IMR-90 (cell line): ENCODE measurements at regions not wholly inside any gene's neighbourhood (a gene's known extent, or its start where the extent isn't known, plus 50 kb on each side); places are given as distances from the start of the nearest gene placed in this dataset.

ENCODE experiments used
- ATAC-seq: fragments of 200-7000 bp; cut with Tn5 transposase; 2 replicates; pipeline ENCODE4 v1.9.1; 2020; ENCODE audit warnings: low read depth, mild to moderate bottlenecking, moderate library complexity
- BruUV-seq: library from RNA; stranded (reverse); fragments of 400-500 nt; replicated peaks from 2 replicates; lab custom pipeline; 2021; lab: Mats Ljungman, UMichigan
- CTCF ChIA-PET: fragments of 300-600 bp; formaldehyde crosslinking; extraction: SDS; loops from one replicate; lab custom pipeline; 2021; ENCODE audit warnings: antibody characterized with exemption; lab: Yijun Ruan, JAX
- POLR2A ChIA-PET: fragments of 300-600 bp; sonication (Branson Sonifier 250); formaldehyde crosslinking; loops from one replicate; lab custom pipeline; 2022; ENCODE audit warnings: antibody characterized with exemption; ENCODE audit not compliant: unreplicated experiment; lab: Charles Lee
- DNase-seq: peaks from one replicate; pipeline ENCODE4 v3.0.0; 2013
- H2AFZ ChIP-seq: replicated peaks from 2 replicates; pipeline ENCODE3; 2013; ENCODE audit warnings: low read length, mild to moderate bottlenecking; ENCODE audit not compliant: poor library complexity
- H2AK5ac ChIP-seq: 2 replicates; pipeline ENCODE4 v1.6.1; 2013; ENCODE audit warnings: low read depth, low read length, inconsistent platforms
- H2AK9ac ChIP-seq: replicated peaks from 2 replicates; pipeline ENCODE3; 2013; ENCODE audit warnings: mild to moderate bottlenecking, low read depth, low read length, moderate library complexity; ENCODE audit not compliant: poor library complexity
- H2BK120ac ChIP-seq: 2 replicates; pipeline ENCODE4 v1.6.1; 2013; ENCODE audit warnings: low read depth, low read length, inconsistent platforms
- H2BK15ac ChIP-seq: 3 replicates; pipeline ENCODE4 v1.6.1; 2013; ENCODE audit warnings: low read depth, low read length, inconsistent platforms
- H2BK20ac ChIP-seq: 2 replicates; pipeline ENCODE4 v1.6.1; 2013; ENCODE audit warnings: low read depth, mild to moderate bottlenecking, inconsistent platforms, low read length, moderate library complexity
- H2BK5ac ChIP-seq: 2 replicates; pipeline ENCODE4 v1.6.1; 2013; ENCODE audit warnings: mild to moderate bottlenecking, low read depth, low read length, inconsistent platforms; ENCODE audit not compliant: poor library complexity, severe bottlenecking
- H3K14ac ChIP-seq: replicated peaks from 2 replicates; pipeline ENCODE4 v1.6.1; 2013; ENCODE audit warnings: low read depth, low read length, inconsistent platforms
- H3K18ac ChIP-seq: 2 replicates; pipeline ENCODE4 v1.6.1; 2013; ENCODE audit warnings: low read depth, low read length, control low read depth
- H3K23ac ChIP-seq: 2 replicates; pipeline ENCODE4 v1.6.1; 2013; ENCODE audit warnings: low read depth, low read length, inconsistent platforms
- H3K27ac ChIP-seq: 2 replicates; pipeline ENCODE4 v1.5.1; 2013; ENCODE audit warnings: mild to moderate bottlenecking, control low read depth, low read length; ENCODE audit not compliant: insufficient read depth
- H3K27me3 ChIP-seq: 2 replicates; pipeline ENCODE4 v1.6.1; 2013; ENCODE audit warnings: low read length; ENCODE audit not compliant: control insufficient read depth, insufficient read depth
- H3K36me3 ChIP-seq: 2 replicates; pipeline ENCODE4 v1.6.1; 2013; ENCODE audit warnings: low read length, mixed read lengths; ENCODE audit not compliant: control insufficient read depth, insufficient read depth
- H3K4ac ChIP-seq: 2 replicates; pipeline ENCODE4 v1.6.1; 2013; ENCODE audit warnings: low read depth, low read length, inconsistent platforms
- H3K4me1 ChIP-seq: 2 replicates; pipeline ENCODE4 v1.6.1; 2013; ENCODE audit warnings: low read length, mixed read lengths; ENCODE audit not compliant: control insufficient read depth, insufficient read depth
- H3K4me2 ChIP-seq: 2 replicates; pipeline ENCODE4 v1.6.1; 2013; ENCODE audit warnings: low read depth, mild to moderate bottlenecking, control low read depth, low read length, moderate library complexity
- H3K4me3 ChIP-seq: 2 replicates; pipeline ENCODE4 v1.5.1; 2013; ENCODE audit warnings: low read depth, mild to moderate bottlenecking, control low read depth, low read length, moderate library complexity; ENCODE audit not compliant: insufficient read depth
- H3K56ac ChIP-seq: 2 replicates; pipeline ENCODE4 v1.6.1; 2013; ENCODE audit warnings: low read length, inconsistent platforms; ENCODE audit not compliant: insufficient read depth; ENCODE audit errors: extremely low read depth
- H3K79me1 ChIP-seq, 2 experiments: 2 replicates each; pipeline ENCODE4 v1.6.1; 2013; ENCODE audit warnings: low read length in 2 of 2, inconsistent platforms in 1 of 2, low read depth in 1 of 2
- H3K9ac ChIP-seq: 2 replicates; pipeline ENCODE4 v1.6.1; 2013; ENCODE audit warnings: low read depth, low read length, control low read depth
- H3K9me1 ChIP-seq: 2 replicates; pipeline ENCODE4 v1.6.1; 2013; ENCODE audit warnings: low read length, inconsistent platforms; ENCODE audit not compliant: insufficient read depth
- H3K9me3 ChIP-seq: 2 replicates; pipeline ENCODE4 v1.6.1; 2013; ENCODE audit warnings: low read length; ENCODE audit not compliant: control insufficient read depth, insufficient read depth
- H4K20me1 ChIP-seq: 2 replicates; pipeline ENCODE4 v1.6.1; 2013; ENCODE audit warnings: low read length, inconsistent platforms; ENCODE audit not compliant: insufficient read depth
- H4K5ac ChIP-seq: 2 replicates; pipeline ENCODE4 v1.6.1; 2013; ENCODE audit warnings: mild to moderate bottlenecking, low read depth, low read length, control low read depth
- H4K8ac ChIP-seq, 2 experiments: 2 replicates each; pipeline ENCODE4 v1.6.1; 2013; ENCODE audit warnings: low read depth in 2 of 2, low read length in 2 of 2, control low read depth in 1 of 2, inconsistent platforms in 1 of 2
- H4K91ac ChIP-seq: 2 replicates; pipeline ENCODE4 v1.6.1; 2013; ENCODE audit warnings: low read depth, low read length, inconsistent platforms; ENCODE audit not compliant: insufficient read depth
- BHLHE40 ChIP-seq: fragments of 150-350 bp; IDR thresholded peaks from 2 replicates; pipeline ENCODE4 v1.6.1; 2016; ENCODE audit warnings: mild to moderate bottlenecking, low read depth, low read length
- CEBPB ChIP-seq: IDR thresholded peaks from 2 replicates; pipeline ENCODE4 v1.6.1; 2012; ENCODE audit warnings: low read depth, low read length, improper control_type of control experiment
- CHD1 ChIP-seq: IDR thresholded peaks from 2 replicates; pipeline ENCODE4 v1.6.1; 2012; ENCODE audit warnings: low read depth, low read length, improper control_type of control experiment
- ELK1 ChIP-seq: fragments of 150-350 bp; IDR thresholded peaks from 2 replicates; pipeline ENCODE4 v1.6.1; 2016; ENCODE audit warnings: low read depth, mild to moderate bottlenecking, low read length, moderate library complexity, borderline replicate concordance
- FOS ChIP-seq: fragments of 150-350 bp; IDR thresholded peaks from 2 replicates; pipeline ENCODE4 v1.6.1; 2016; ENCODE audit warnings: low read depth, low read length
- MAFK ChIP-seq: IDR thresholded peaks from 2 replicates; pipeline ENCODE4 v1.6.1; 2012; ENCODE audit warnings: low read depth, low read length, improper control_type of control experiment
- MAZ ChIP-seq: IDR thresholded peaks from 2 replicates; pipeline ENCODE4 v1.6.1; 2012; ENCODE audit warnings: low read depth, mild to moderate bottlenecking, low read length, improper control_type of control experiment, moderate library complexity, borderline replicate concordance
- MXI1 ChIP-seq: IDR thresholded peaks from 2 replicates; pipeline ENCODE4 v1.6.1; 2012; ENCODE audit warnings: low read depth, mild to moderate bottlenecking, low read length, moderate library complexity, borderline replicate concordance
- NFE2L2 ChIP-seq: fragments of 150-350 bp; IDR thresholded peaks from 2 replicates; pipeline ENCODE4 v1.6.1; 2016; ENCODE audit warnings: low read depth, mild to moderate bottlenecking, low read length
- POLR2A ChIP-seq: IDR thresholded peaks from 2 replicates; pipeline ENCODE4 v1.6.1; 2012; ENCODE audit warnings: mild to moderate bottlenecking, low read depth, low read length
- RAD21 ChIP-seq: IDR thresholded peaks from 2 replicates; pipeline ENCODE4 v1.6.1; 2012; ENCODE audit warnings: low read length, improper control_type of control experiment
- RCOR1 ChIP-seq: IDR thresholded peaks from 2 replicates; pipeline ENCODE4 v1.6.1; 2012; ENCODE audit warnings: mild to moderate bottlenecking, low read length, improper control_type of control experiment; ENCODE audit not compliant: insufficient replicate concordance
- RFX5 ChIP-seq: IDR thresholded peaks from 2 replicates; pipeline ENCODE4 v1.8.0; 2012; ENCODE audit warnings: low read depth, mild to moderate bottlenecking, low read length, moderate library complexity
- SMC3 ChIP-seq: fragments of 150-350 bp; IDR thresholded peaks from 2 replicates; pipeline ENCODE4 v1.6.1; 2016; ENCODE audit warnings: low read depth, mild to moderate bottlenecking, antibody characterized with exemption, low read length, moderate library complexity
- WGBS, 2 experiments: methylation state at CpG; one replicate each; pipeline versions ENCODE4 v1.1.5 to v1.1.7; 2013; ENCODE audit warnings: missing lambda C conversion rate in 2 of 2; ENCODE audit not compliant: insufficient read length in 1 of 2; ENCODE audit errors: extremely low coverage in 2 of 2; 5-methylcytosine and 5-hydroxymethylcytosine counted together
- dilution Hi-C: fragments of 300-500 bp; cut with HindIII; formaldehyde crosslinking; loops from one replicate; pipeline ENCODE4 v1.14.3; 2018; ENCODE audit warnings: low sequenced_read_pairs; ENCODE audit not compliant: unreplicated experiment
- in situ Hi-C: fragments of 300-500 bp; cut with MboI; formaldehyde crosslinking; loops from 3 replicates; pipeline ENCODE4 v1.14.3; 2019; ENCODE audit warnings: low sequenced_read_pairs, inconsistent platforms, mixed read lengths
- intact Hi-C: fragments of 100-400 bp; cut with micrococcal nuclease; formaldehyde crosslinking; loops from 2 replicates; pipeline ENCODE4 v1.10.0; 2022
- TF ChIP-seq, protein P1 (sequence below): conservative IDR thresholded peaks from 2 replicates; pipeline ENCODE4 v1.5.1; 2012; ENCODE audit warnings: mild to moderate bottlenecking, low read depth, low read length, improper control_type of control experiment
- TF ChIP-seq, protein P2 (sequence below): fragments of 150-350 bp; IDR thresholded peaks from 2 replicates; pipeline ENCODE4 v1.6.1; 2017; ENCODE audit warnings: mild to moderate bottlenecking, antibody characterized with exemption, low read length, low read depth

GRCh38 chr16:11474617-11475291, 112.0 kb downstream of the LITAF start:
- no CpG with 5 or more reads among the region's 8 CpGs for WGBS, 2 experiments
- Histone ChIP-seq H3K36me3 (no peaks in the 10 kb centered on the region), H3K4me3 (no peak overlapping the region), H3K79me1 (no peaks in the 10 kb centered on the region), H3K27me3 (peaks cover 5% of the 10 kb centered on the region), H3K56ac (no peak overlapping the region), H4K91ac (no peak overlapping the region), H2BK20ac (no peak overlapping the region), H4K5ac (no peak overlapping the region), H3K9ac (no peak overlapping the region), H4K8ac (no peak overlapping the region), H2AFZ (no peak overlapping the region), H3K23ac (no peak overlapping the region), H3K18ac (no peak overlapping the region), H4K20me1 (no peaks in the 10 kb centered on the region), H2AK5ac (no peak overlapping the region), H3K4ac (no peak overlapping the region), H3K27ac (no peak overlapping the region), H3K14ac (no peak overlapping the region), H3K4me1 (no peaks in the 10 kb centered on the region), H2BK5ac (no peak overlapping the region), H2BK15ac (no peak overlapping the region), H3K9me1 (peaks cover 3% of the 10 kb centered on the region; the same call in 1 of the 2 replicates), H3K9me3 (no peaks in the 10 kb centered on the region), H2AK9ac (no peak overlapping the region), H3K4me2 (no peak overlapping the region), H2BK120ac (no peak overlapping the region)
- in situ Hi-C loops, result no loop called here
- ATAC-seq (no peak), DNase-seq (no peak)
- dilution Hi-C loops, result no loop called here
- POLR2A ChIA-PET, result no interaction called here
- intact Hi-C loops, result loop anchor here (10.0 kb wide), 1 partner anchor 50 kb away; no protein-coding TSS in a partner anchor
- CTCF ChIA-PET, result interaction anchor here (0.6 to 1.7 kb wide), 3 partner anchors 9 to 118 kb away, joined by 4 to 6 read pairs (median 5); no protein-coding TSS in a partner anchor
- TF ChIP-seq BHLHE40 (no peak), MXI1 (no peak), RAD21 (no peak), MAFK (no peak), ELK1 (no peak), NFE2L2 (no peak), CEBPB (no peak), FOS (no peak), MAZ (no peak), CHD1 (no peak), RFX5 (no peak), SMC3 (no peak), RCOR1 (no peak), POLR2A (no peak)
- TF ChIP-seq, protein P1, sequence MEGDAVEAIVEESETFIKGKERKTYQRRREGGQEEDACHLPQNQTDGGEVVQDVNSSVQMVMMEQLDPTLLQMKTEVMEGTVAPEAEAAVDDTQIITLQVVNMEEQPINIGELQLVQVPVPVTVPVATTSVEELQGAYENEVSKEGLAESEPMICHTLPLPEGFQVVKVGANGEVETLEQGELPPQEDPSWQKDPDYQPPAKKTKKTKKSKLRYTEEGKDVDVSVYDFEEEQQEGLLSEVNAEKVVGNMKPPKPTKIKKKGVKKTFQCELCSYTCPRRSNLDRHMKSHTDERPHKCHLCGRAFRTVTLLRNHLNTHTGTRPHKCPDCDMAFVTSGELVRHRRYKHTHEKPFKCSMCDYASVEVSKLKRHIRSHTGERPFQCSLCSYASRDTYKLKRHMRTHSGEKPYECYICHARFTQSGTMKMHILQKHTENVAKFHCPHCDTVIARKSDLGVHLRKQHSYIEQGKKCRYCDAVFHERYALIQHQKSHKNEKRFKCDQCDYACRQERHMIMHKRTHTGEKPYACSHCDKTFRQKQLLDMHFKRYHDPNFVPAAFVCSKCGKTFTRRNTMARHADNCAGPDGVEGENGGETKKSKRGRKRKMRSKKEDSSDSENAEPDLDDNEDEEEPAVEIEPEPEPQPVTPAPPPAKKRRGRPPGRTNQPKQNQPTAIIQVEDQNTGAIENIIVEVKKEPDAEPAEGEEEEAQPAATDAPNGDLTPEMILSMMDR, result no peak
- TF ChIP-seq, protein P2, sequence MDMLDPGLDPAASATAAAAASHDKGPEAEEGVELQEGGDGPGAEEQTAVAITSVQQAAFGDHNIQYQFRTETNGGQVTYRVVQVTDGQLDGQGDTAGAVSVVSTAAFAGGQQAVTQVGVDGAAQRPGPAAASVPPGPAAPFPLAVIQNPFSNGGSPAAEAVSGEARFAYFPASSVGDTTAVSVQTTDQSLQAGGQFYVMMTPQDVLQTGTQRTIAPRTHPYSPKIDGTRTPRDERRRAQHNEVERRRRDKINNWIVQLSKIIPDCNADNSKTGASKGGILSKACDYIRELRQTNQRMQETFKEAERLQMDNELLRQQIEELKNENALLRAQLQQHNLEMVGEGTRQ, result no peak
- no TSS peak for BruUV-seq
